Prostate gland (tissue), 2 donors: ENCODE measurements at regions not wholly inside any gene's neighbourhood (a gene's known extent, or its start where the extent isn't known, plus 50 kb on each side); places are given as distances from the start of the nearest gene placed in this dataset.

Experiments
- CTCF ChIP-seq, 4 experiments: fragments of 200-600 bp in 2 of 4; fragments of 450-650 bp in 2 of 4; sonication (generic) in 2 of 4; IDR thresholded peaks; 1 replicate in 3 of 4; 2 replicates in 1 of 4; pipeline ENCODE4 v1.5.1; 2016 to 2019; ENCODE audit warnings: antibody characterized with exemption in 4 of 4, mild to moderate bottlenecking in 2 of 4, moderate library complexity in 2 of 4
- POLR2AphosphoS5 ChIP-seq: sonication (generic); formaldehyde crosslinking; IDR thresholded peaks from one replicate; pipeline ENCODE4 v1.6.1; 2017; ENCODE audit warnings: antibody characterized with exemption

GRCh38 chr2:6574121-6574520 lies 291.6 kb downstream of the CMPK2 start:
- TF ChIP-seq CTCF (IDR thresholded peaks at IDR 0.05): no peak
- TF ChIP-seq POLR2AphosphoS5: no peak
